ENCODE measurements at regions not wholly inside any gene's neighbourhood (a gene's known extent, or its start where the extent isn't known, plus 50 kb on each side); places are given as distances from the start of the nearest gene placed in this dataset.
A peak's percentile ranks its signal among the peaks of the same experiment; 100 is the strongest.

DNA sequence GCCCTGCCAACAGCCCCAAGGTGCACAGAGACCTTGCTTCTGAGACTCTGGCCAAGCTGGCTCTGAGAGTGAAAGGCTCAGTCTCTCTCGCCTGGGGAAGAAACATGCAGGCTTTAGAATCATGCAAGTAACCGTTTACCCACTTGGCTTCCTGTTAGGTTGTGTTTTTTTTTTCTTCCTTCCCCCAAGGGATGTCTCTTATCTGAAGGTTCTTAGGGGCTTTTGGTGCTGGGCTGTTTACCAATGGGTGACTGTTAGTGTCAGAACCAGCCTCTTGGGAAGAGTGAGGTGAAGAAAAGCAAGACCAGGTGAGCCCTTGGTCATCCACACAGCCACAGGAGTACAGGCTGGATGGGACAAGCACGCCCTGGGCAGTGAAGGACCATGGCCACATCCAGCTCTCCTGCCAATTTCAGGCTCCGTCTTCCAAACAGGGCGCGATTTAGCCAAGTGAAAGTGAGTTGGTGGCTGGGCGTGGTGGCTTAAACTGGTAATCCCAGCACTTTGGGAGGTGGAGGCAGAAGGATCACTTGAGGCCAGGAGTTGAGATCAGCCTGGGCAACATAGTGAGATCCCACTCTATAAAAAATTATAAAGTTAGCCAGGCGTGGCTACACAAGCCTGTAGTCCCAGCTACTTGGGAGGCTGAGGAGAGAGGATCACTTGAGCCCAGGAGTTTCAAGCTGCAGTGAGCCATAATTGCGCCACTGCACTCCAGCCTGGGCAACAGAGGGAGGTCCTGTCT is 76.3 kb upstream of the CUX1 start:
- TF ChIP-seq, protein P1, sequence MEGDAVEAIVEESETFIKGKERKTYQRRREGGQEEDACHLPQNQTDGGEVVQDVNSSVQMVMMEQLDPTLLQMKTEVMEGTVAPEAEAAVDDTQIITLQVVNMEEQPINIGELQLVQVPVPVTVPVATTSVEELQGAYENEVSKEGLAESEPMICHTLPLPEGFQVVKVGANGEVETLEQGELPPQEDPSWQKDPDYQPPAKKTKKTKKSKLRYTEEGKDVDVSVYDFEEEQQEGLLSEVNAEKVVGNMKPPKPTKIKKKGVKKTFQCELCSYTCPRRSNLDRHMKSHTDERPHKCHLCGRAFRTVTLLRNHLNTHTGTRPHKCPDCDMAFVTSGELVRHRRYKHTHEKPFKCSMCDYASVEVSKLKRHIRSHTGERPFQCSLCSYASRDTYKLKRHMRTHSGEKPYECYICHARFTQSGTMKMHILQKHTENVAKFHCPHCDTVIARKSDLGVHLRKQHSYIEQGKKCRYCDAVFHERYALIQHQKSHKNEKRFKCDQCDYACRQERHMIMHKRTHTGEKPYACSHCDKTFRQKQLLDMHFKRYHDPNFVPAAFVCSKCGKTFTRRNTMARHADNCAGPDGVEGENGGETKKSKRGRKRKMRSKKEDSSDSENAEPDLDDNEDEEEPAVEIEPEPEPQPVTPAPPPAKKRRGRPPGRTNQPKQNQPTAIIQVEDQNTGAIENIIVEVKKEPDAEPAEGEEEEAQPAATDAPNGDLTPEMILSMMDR (IDR thresholded peaks at IDR 0.05; ENCODE audit: insufficient read depth, low read length, severe bottlenecking): no peak
- Histone ChIP-seq H3K36me3 (ENCODE audit: control insufficient read depth, insufficient read depth, low read length) (no peaks in the 10 kb centered on the region), H3K4me3 (ENCODE audit: low read depth, low read length) (no peak overlapping the region), H3K27me3 (ENCODE audit: control insufficient read depth, insufficient read depth, low read length) (no peaks in the 10 kb centered on the region)
- DNase-seq (ENCODE audit: low read depth) (no peak), FAIRE-seq (no peak)

DNA sequence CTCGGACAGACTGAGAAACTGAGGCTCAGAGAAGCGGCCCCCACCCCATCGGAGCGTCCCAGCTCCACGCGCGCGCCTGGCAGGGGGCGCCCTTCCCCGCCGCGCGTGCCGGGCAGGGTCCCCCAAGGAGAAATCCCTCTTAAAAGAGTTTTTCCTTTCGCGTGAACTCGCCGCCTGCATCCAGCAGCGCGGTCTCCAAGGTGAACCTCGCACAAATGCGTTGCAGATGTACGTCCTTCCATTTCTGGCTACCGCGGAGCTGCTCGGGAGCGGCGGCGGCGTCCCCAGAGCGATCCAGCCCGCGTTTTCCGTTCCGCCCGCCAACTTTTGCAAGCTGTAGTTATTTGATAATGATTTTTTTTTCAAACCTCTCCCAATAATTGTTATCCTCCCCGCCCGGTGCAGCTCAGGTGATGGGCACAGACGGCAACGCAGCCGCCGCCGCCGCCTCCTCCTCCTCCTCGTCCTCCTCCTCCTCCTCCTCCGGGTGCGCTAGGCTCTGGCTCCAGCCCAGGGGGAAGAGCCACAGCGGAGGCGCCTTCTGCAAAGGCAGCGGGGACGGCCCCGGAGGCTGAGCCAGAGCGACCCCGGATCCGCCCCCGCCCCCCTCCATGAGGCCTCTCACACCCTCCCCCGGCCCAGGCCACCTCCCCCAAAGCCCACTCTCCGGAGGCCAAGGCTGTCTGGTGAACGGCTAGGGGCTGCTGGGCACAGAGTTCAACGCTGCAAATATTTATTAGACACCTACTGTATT is 74.0 kb upstream of the CUX1 start:
- Histone ChIP-seq H3K27me3 (ENCODE audit: control insufficient read depth, insufficient read depth, low read length) (no peaks in the 10 kb centered on the region), H3K36me3 (ENCODE audit: control insufficient read depth, insufficient read depth, low read length) (no peaks in the 10 kb centered on the region), H3K4me3 (ENCODE audit: low read depth, low read length) (peak overlapping the region; percentile 34)
- FAIRE-seq (no peak), DNase-seq (ENCODE audit: low read depth) (peak; percentile 30)
- TF ChIP-seq, protein P1 (IDR thresholded peaks at IDR 0.05; ENCODE audit: insufficient read depth, low read length, severe bottlenecking): peak; percentile 60

GRCh38 chr7:101743995-101744360 is 73.4 kb upstream of the CUX1 start:
- no peak for FAIRE-seq
- Histone ChIP-seq H3K27me3 (ENCODE audit: control insufficient read depth, insufficient read depth, low read length) (no peaks in the 10 kb centered on the region), H3K4me3 (ENCODE audit: low read depth, low read length) (no peak overlapping the region), H3K36me3 (ENCODE audit: control insufficient read depth, insufficient read depth, low read length) (no peaks in the 10 kb centered on the region)
- TF ChIP-seq, protein P1 (IDR thresholded peaks at IDR 0.05; ENCODE audit: insufficient read depth, low read length, severe bottlenecking): no peak
- DNase-seq (ENCODE audit: low read depth): no peak

GRCh38 chr7:101744588-101744987 is 72.8 kb upstream of the CUX1 start:
- TF ChIP-seq, protein P1 (IDR thresholded peaks at IDR 0.05; ENCODE audit: insufficient read depth, low read length, severe bottlenecking): no peak
- no peak for DNase-seq (ENCODE audit: low read depth)
- no peak overlapping the region for H3K4me3 ChIP-seq (ENCODE audit: low read depth, low read length)
- H3K36me3 ChIP-seq (ENCODE audit: control insufficient read depth, insufficient read depth, low read length): no peaks in the 10 kb centered on the region
- FAIRE-seq: no peak
- H3K27me3 ChIP-seq (ENCODE audit: control insufficient read depth, insufficient read depth, low read length): no peaks in the 10 kb centered on the region

- TF ChIP-seq, protein P1 (IDR thresholded peaks at IDR 0.05; ENCODE audit: insufficient read depth, low read length, severe bottlenecking): no peak
- Histone ChIP-seq H3K27me3 (ENCODE audit: control insufficient read depth, insufficient read depth, low read length) (no peaks in the 10 kb centered on the region), H3K4me3 (ENCODE audit: low read depth, low read length) (no peak overlapping the region), H3K36me3 (ENCODE audit: control insufficient read depth, insufficient read depth, low read length) (no peaks in the 10 kb centered on the region)
- FAIRE-seq (no peak), DNase-seq (ENCODE audit: low read depth) (no peak)
Observed at GRCh38 chr7:101746314-101746713, 71.1 kb upstream of the CUX1 start.

Data from bronchial epithelial cell (primary cell).